Esophagus squamous epithelium (tissue), 4 donors: ENCODE measurements at regions not wholly inside any gene's neighbourhood (a gene's known extent, or its start where the extent isn't known, plus 50 kb on each side); places are given as distances from the start of the nearest gene placed in this dataset.

Experiments
- POLR2A ChIP-seq, 4 donors: fragments of 450-650 bp; IDR thresholded peaks; one replicate each; pipeline ENCODE4 v1.6.1; 2017; ENCODE audit warnings: antibody characterized with exemption in 4 of 4, mild to moderate bottlenecking in 4 of 4, moderate library complexity in 3 of 4
- TF ChIP-seq, protein P1 (sequence below), 6 experiments: fragments of 450-650 bp in 4 of 6; fragments of 200-600 bp in 2 of 6; sonication (generic) in 2 of 6; IDR thresholded peaks; one replicate each; pipeline ENCODE4 v1.5.1; 2016 to 2019; ENCODE audit warnings: antibody characterized with exemption in 6 of 6, mild to moderate bottlenecking in 4 of 6, moderate library complexity in 4 of 6

DNA sequence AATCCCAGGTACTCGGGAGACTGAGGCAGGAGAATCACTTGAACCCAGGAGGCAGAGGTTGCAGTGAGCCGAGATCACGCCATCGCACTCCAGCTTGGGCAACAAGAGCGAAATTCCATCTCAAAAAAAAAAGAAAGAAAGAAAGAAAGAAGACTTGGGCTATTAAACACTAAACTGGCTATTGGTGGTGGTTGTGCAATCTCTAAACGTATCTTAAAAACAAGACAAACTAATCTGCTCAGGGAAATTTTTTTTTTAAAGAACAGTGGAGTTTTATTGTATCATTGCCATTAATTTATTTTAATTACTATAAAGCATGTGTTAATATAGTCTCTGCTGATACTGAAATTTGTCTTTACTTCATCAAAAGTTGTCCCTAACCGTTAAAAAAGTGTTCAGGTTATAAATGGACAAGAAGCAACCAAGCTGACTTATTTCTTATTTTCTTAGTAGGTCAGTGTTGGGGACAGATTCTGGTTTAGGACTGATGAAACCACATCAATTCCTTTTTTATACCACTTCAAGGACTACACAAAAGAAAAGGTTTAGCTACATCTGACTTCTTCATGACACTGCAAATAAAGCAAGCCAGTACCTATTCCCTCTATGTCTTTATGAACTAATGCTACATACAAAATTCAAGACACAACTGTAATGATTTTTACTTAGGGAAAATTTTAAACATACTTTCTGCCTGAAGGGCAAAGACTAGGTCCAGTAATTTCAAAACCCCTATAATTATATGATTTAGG lies 68.7 kb upstream of the KRAS start:
- TF ChIP-seq, protein P1, sequence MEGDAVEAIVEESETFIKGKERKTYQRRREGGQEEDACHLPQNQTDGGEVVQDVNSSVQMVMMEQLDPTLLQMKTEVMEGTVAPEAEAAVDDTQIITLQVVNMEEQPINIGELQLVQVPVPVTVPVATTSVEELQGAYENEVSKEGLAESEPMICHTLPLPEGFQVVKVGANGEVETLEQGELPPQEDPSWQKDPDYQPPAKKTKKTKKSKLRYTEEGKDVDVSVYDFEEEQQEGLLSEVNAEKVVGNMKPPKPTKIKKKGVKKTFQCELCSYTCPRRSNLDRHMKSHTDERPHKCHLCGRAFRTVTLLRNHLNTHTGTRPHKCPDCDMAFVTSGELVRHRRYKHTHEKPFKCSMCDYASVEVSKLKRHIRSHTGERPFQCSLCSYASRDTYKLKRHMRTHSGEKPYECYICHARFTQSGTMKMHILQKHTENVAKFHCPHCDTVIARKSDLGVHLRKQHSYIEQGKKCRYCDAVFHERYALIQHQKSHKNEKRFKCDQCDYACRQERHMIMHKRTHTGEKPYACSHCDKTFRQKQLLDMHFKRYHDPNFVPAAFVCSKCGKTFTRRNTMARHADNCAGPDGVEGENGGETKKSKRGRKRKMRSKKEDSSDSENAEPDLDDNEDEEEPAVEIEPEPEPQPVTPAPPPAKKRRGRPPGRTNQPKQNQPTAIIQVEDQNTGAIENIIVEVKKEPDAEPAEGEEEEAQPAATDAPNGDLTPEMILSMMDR (IDR thresholded peaks at IDR 0.05): no peak
- TF ChIP-seq POLR2A (IDR thresholded peaks at IDR 0.05): no peak
